ENCODE measurements at regions not wholly inside any gene's neighbourhood (a gene's known extent, or its start where the extent isn't known, plus 50 kb on each side); places are given as distances from the start of the nearest gene placed in this dataset.

GRCh38 chr2:57891086-57891712 lies 155.4 kb upstream of the VRK2 start:
- peak; percentile 17 for DNase-seq

- no peak for DNase-seq
These were observed 153.7 kb upstream of the VRK2 start for GRCh38 chr2:57892920-57893319.

- no peak for DNase-seq
These were observed 153.3 kb upstream of the VRK2 start for GRCh38 chr2:57893347-57893746.

- DNase-seq = no peak
These were observed 152.8 kb upstream of the VRK2 start for GRCh38 chr2:57893786-57894185.

- DNase-seq = no peak
These were observed 152.2 kb upstream of the VRK2 start for GRCh38 chr2:57894381-57894780.

GRCh38 chr2:57897920-57898319 lies 148.7 kb upstream of the VRK2 start:
- no peak for DNase-seq

GRCh38 chr2:57899898-57900297 lies 146.7 kb upstream of the VRK2 start:
- DNase-seq = no peak

GRCh38 chr2:57902578-57902977 lies 144.0 kb upstream of the VRK2 start:
- DNase-seq = no peak

- peak; percentile 79 for DNase-seq
These were observed 140.4 kb upstream of the VRK2 start for GRCh38 chr2:57906152-57906732.

- no peak for DNase-seq
These were observed 139.2 kb upstream of the VRK2 start for GRCh38 chr2:57907411-57907810.

GRCh38 chr2:57908736-57909161 lies 137.9 kb upstream of the VRK2 start:
- no peak for DNase-seq

GRCh38 chr2:57918126-57918525 lies 128.5 kb upstream of the VRK2 start:
- DNase-seq = no peak

GRCh38 chr2:57920342-57920939 lies 126.2 kb upstream of the VRK2 start:
- no peak for DNase-seq

GRCh38 chr2:57934659-57935058 lies 111.9 kb upstream of the VRK2 start:
- DNase-seq = no peak

- peak; percentile 77 for DNase-seq
These were observed 110.4 kb upstream of the VRK2 start for GRCh38 chr2:57936216-57936615.

GRCh38 chr2:57937456-57937855 lies 109.2 kb upstream of the VRK2 start:
- no peak for DNase-seq

GRCh38 chr2:57941816-57942215 lies 104.8 kb upstream of the VRK2 start:
- DNase-seq = no peak

GRCh38 chr2:57943315-57943714 lies 103.3 kb upstream of the VRK2 start:
- DNase-seq = peak; percentile 72

- DNase-seq = peak; percentile 32
These were observed 99.2 kb upstream of the VRK2 start for GRCh38 chr2:57947398-57947797.

- DNase-seq = no peak
These were observed 92.6 kb upstream of the VRK2 start for GRCh38 chr2:57954020-57954419.

- DNase-seq = no peak
These were observed 89.4 kb upstream of the VRK2 start for GRCh38 chr2:57957238-57957637.

- no peak for DNase-seq
These were observed 87.2 kb upstream of the VRK2 start for GRCh38 chr2:57959390-57959789.

- no peak for DNase-seq
These were observed 83.7 kb upstream of the VRK2 start for GRCh38 chr2:57962861-57963260.

- DNase-seq = no peak
These were observed 81.4 kb upstream of the VRK2 start for GRCh38 chr2:57965219-57965618.

GRCh38 chr2:57965961-57966360 lies 80.6 kb upstream of the VRK2 start:
- DNase-seq = no peak

All from HCEC 1CT (cell line).